Lung (tissue), 11 donors: ENCODE measurements at regions not wholly inside any gene's neighbourhood (a gene's known extent, or its start where the extent isn't known, plus 50 kb on each side); places are given as distances from the start of the nearest gene placed in this dataset.

Experiments
- ATAC-seq: fragments of 200-7000 bp; cut with Tn5 transposase; one replicate; pipeline ENCODE4 v1.9.1; 2020; ENCODE audit warnings: moderate number of reproducible peaks; ENCODE audit not compliant: insufficient read depth, low FRiP score
- DNase-seq, 3 donors: peaks; one replicate each; pipeline ENCODE4 v3.0.0-alpha.2; 2013 to 2017
- H3K27ac ChIP-seq, 2 donors: one replicate each; pipeline ENCODE4 v1.5.1; 2013; ENCODE audit warnings: mild to moderate bottlenecking in 2 of 2, moderate library complexity in 2 of 2, control low read depth in 1 of 2, inconsistent platforms in 1 of 2, low read depth in 1 of 2, low read length in 1 of 2
- H3K27me3 ChIP-seq, 3 donors: one replicate each; pipeline ENCODE4 v1.5.1; 2013; ENCODE audit warnings: low read length in 2 of 3; ENCODE audit not compliant: control insufficient read depth in 3 of 3, insufficient read depth in 3 of 3
- H3K36me3 ChIP-seq, 4 donors: one replicate each; pipeline ENCODE4 v1.5.1; 2013; ENCODE audit warnings: low read length in 4 of 4, mild to moderate bottlenecking in 1 of 4, moderate library complexity in 1 of 4; ENCODE audit not compliant: control insufficient read depth in 4 of 4, insufficient read depth in 4 of 4
- H3K4me1 ChIP-seq, 5 donors: one replicate each; pipeline ENCODE4 v1.5.1; 2013; ENCODE audit warnings: low read length in 5 of 5, mild to moderate bottlenecking in 2 of 5, moderate library complexity in 1 of 5; ENCODE audit not compliant: control insufficient read depth in 5 of 5, insufficient read depth in 5 of 5
- H3K4me3 ChIP-seq: one replicate; pipeline ENCODE4 v1.5.1; 2013; ENCODE audit warnings: mild to moderate bottlenecking, control low read depth, moderate library complexity
- H3K9ac ChIP-seq, 2 donors: one replicate each; pipeline ENCODE4 v1.5.1; 2013; ENCODE audit warnings: low read length in 2 of 2, control low read depth in 1 of 2; ENCODE audit not compliant: insufficient read depth in 1 of 2
- H3K9me3 ChIP-seq, 4 donors: one replicate each; pipeline ENCODE4 v1.5.1; 2013; ENCODE audit warnings: low read length in 3 of 4, mild to moderate bottlenecking in 1 of 4, moderate library complexity in 1 of 4; ENCODE audit not compliant: control insufficient read depth in 4 of 4, insufficient read depth in 3 of 4
- WGBS, 2 donors: extraction: QIAGEN DNeasy Blood & Tissue Kit; methylation state at CpG; one replicate each; pipeline ENCODE4 v1.1.7; 2013; 5-methylcytosine and 5-hydroxymethylcytosine counted together
- TF ChIP-seq, protein P1 (sequence below): IDR thresholded peaks from 2 replicates; pipeline ENCODE4 v1.5.1; 2012; ENCODE audit warnings: mild to moderate bottlenecking; ENCODE audit errors: control extremely low read depth, extremely low read depth
- donor health status: control.
- donor health status: control.
- donor health status: Bipolar disorder and iron deficiency.
- donor health status: healthy.
- donor health status: DM: yes; HTN: yes; CAD: no.

GRCh38 chr7:136348542-136349192 is 371.5 kb upstream of the MTPN start:
- DNase-seq (no peak), ATAC-seq (no peak)
- H3K27ac ChIP-seq, result peak overlapping the region in 1 of 2 donors; percentile 26
- no peaks in the 10 kb centered on the region for H3K27me3 ChIP-seq
- H3K4me1 ChIP-seq, result peaks cover 0 to 3% (median 0%) of the 10 kb centered on the region in 5 donors
- no peaks in the 10 kb centered on the region for H3K36me3 ChIP-seq
- WGBS, 2 donors, result 69 to 76% methylated on average over 7 of the region's 7 CpGs
- TF ChIP-seq, protein P1, sequence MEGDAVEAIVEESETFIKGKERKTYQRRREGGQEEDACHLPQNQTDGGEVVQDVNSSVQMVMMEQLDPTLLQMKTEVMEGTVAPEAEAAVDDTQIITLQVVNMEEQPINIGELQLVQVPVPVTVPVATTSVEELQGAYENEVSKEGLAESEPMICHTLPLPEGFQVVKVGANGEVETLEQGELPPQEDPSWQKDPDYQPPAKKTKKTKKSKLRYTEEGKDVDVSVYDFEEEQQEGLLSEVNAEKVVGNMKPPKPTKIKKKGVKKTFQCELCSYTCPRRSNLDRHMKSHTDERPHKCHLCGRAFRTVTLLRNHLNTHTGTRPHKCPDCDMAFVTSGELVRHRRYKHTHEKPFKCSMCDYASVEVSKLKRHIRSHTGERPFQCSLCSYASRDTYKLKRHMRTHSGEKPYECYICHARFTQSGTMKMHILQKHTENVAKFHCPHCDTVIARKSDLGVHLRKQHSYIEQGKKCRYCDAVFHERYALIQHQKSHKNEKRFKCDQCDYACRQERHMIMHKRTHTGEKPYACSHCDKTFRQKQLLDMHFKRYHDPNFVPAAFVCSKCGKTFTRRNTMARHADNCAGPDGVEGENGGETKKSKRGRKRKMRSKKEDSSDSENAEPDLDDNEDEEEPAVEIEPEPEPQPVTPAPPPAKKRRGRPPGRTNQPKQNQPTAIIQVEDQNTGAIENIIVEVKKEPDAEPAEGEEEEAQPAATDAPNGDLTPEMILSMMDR, result no peak
- no peak overlapping the region for H3K9ac ChIP-seq
- peaks cover 0 to 3% (median 0%) of the 10 kb centered on the region in 4 donors for H3K9me3 ChIP-seq
- no peak overlapping the region for H3K4me3 ChIP-seq

GRCh38 chr7:136348142-136348541 is 371.0 kb upstream of the MTPN start:
- WGBS, 2 donors, result 58 to 63% methylated on average over 3 of the region's 3 CpGs
- ATAC-seq (no peak), DNase-seq (no peak)
- H3K4me3 ChIP-seq, result no peak overlapping the region
- TF ChIP-seq, protein P1, result no peak
- H3K4me1 ChIP-seq, result peaks cover 0 to 3% (median 0%) of the 10 kb centered on the region in 5 donors
- H3K27me3 ChIP-seq, result no peaks in the 10 kb centered on the region
- H3K27ac ChIP-seq, result no peak overlapping the region
- H3K9me3 ChIP-seq, result peaks cover 0 to 3% (median 0%) of the 10 kb centered on the region in 4 donors
- H3K36me3 ChIP-seq, result no peaks in the 10 kb centered on the region
- H3K9ac ChIP-seq, result no peak overlapping the region

DNA sequence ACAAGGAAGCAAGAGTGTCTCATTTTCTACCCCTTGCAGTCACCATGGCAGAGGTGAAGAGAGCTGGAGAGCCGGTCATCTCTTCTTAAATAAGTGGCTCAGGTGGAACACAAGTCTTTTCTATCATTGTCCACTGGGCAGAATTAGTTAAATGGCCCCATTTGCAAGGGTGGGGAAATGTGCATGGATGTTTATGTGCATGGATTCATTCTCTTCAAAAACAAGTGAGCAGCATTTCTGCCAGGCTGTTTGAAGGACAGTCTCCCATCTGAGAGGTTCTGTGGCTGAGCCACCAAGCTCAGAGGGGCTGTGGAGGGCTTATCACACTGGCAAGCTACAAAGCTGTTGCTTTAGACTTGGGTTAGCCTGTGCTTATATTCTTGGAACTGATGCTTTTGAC is 370.3 kb upstream of the MTPN start:
- peaks cover 0 to 3% (median 0%) of the 10 kb centered on the region in 5 donors for H3K4me1 ChIP-seq
- peaks cover 0 to 3% (median 0%) of the 10 kb centered on the region in 4 donors for H3K9me3 ChIP-seq
- H3K4me3 ChIP-seq, result no peak overlapping the region
- H3K27ac ChIP-seq, result no peak overlapping the region
- DNase-seq, result no peak
- H3K27me3 ChIP-seq, result no peaks in the 10 kb centered on the region
- no peaks in the 10 kb centered on the region for H3K36me3 ChIP-seq
- TF ChIP-seq, protein P1, result no peak
- H3K9ac ChIP-seq, result no peak overlapping the region
- WGBS, 2 donors, result 85 to 88% methylated on average over 1 of the region's 1 CpG
- no peak for ATAC-seq

DNA sequence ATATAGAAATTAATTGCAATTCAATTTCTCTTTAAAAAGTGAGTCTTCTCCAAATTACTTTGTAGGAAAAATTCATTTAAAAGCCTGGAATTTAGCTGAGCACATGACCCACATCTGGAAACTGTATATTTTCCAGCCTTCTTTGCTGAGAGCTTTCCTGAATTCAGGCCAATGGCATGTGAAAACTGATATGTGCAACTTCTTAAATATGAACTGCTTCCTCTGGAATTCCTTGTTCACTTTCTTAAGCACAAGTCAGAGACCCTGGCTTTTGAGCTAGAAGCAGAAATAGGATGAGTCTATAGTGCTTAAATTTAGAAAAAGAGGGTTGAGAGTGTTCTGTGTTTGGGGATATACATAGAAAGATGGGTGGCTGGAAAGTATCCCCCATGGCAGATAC is 365.1 kb upstream of the MTPN start:
- ATAC-seq (no peak), DNase-seq (no peak)
- Histone ChIP-seq H3K9ac (no peak overlapping the region), H3K4me1 (no peaks in the 10 kb centered on the region), H3K4me3 (no peak overlapping the region), H3K27ac (no peak overlapping the region), H3K27me3 (no peaks in the 10 kb centered on the region), H3K36me3 (no peaks in the 10 kb centered on the region), H3K9me3 (no peaks in the 10 kb centered on the region)
- TF ChIP-seq, protein P1, result no peak
